OCI-LY7 (cell line): ENCODE measurements at regions not wholly inside any gene's neighbourhood (a gene's known extent, or its start where the extent isn't known, plus 50 kb on each side); places are given as distances from the start of the nearest gene placed in this dataset.

Experiments
- EZH2phosphoT487 ChIP-seq: fragments of 200-600 bp; sonication (generic); IDR thresholded peaks from 2 replicates; pipeline ENCODE4 v1.6.1; 2018; ENCODE audit warnings: low read depth, borderline replicate concordance, mild to moderate bottlenecking, mixed run types, antibody characterized with exemption, low read length, moderate library complexity, mixed read lengths
- TF ChIP-seq, protein P1 (sequence below): fragments of 200-600 bp; sonication (generic); conservative IDR thresholded peaks from 2 replicates; pipeline ENCODE4 v1.5.1; 2014; ENCODE audit warnings: mild to moderate bottlenecking, antibody characterized with exemption, low read length, moderate library complexity, mixed read lengths

DNA sequence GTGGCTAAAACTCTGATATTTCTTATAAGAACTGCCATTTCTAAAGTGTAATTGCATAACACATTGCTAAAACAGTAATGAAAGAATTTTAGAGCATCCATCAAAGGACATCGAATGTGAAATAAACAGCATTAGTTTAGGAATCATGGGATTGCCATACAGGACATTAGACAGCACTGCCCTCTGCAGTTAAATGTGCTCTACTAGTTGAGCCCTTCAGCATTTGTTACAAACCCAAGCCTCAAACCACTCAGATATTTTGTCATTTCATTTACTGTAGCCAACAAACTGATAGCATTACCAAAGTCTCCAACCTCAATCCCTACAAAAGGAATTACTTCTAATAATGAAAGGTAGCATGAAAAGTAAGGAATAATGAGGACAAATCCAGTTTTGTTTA, 116.8 kb upstream of the COX7C start:
- TF ChIP-seq, protein P1, sequence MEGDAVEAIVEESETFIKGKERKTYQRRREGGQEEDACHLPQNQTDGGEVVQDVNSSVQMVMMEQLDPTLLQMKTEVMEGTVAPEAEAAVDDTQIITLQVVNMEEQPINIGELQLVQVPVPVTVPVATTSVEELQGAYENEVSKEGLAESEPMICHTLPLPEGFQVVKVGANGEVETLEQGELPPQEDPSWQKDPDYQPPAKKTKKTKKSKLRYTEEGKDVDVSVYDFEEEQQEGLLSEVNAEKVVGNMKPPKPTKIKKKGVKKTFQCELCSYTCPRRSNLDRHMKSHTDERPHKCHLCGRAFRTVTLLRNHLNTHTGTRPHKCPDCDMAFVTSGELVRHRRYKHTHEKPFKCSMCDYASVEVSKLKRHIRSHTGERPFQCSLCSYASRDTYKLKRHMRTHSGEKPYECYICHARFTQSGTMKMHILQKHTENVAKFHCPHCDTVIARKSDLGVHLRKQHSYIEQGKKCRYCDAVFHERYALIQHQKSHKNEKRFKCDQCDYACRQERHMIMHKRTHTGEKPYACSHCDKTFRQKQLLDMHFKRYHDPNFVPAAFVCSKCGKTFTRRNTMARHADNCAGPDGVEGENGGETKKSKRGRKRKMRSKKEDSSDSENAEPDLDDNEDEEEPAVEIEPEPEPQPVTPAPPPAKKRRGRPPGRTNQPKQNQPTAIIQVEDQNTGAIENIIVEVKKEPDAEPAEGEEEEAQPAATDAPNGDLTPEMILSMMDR, result 0 out of 2 replicates have a peak, but pooled peaks have one; percentile 16
- TF ChIP-seq EZH2phosphoT487, result no peak
